Mesenchymal stem cell (in vitro differentiated cells and primary cell): ENCODE measurements at regions not wholly inside any gene's neighbourhood (a gene's known extent, or its start where the extent isn't known, plus 50 kb on each side); places are given as distances from the start of the nearest gene placed in this dataset.

ENCODE experiments used
- DNase-seq: peaks from one replicate; pipeline ENCODE4 v3.0.0-alpha.2; 2013
- H2AFZ ChIP-seq: one replicate; pipeline ENCODE4 v1.6.1; 2013; ENCODE audit warnings: low read depth, mild to moderate bottlenecking, control low read depth, inconsistent platforms, low read length, moderate library complexity
- H2AK5ac ChIP-seq: 2 replicates; pipeline ENCODE4 v1.6.1; 2013; ENCODE audit warnings: low read length, moderate library complexity, mild to moderate bottlenecking, inconsistent platforms; ENCODE audit not compliant: severe bottlenecking
- H2BK120ac ChIP-seq: one replicate; pipeline ENCODE4 v1.6.1; 2013; ENCODE audit warnings: low read depth, mild to moderate bottlenecking, inconsistent platforms, low read length, moderate library complexity
- H2BK12ac ChIP-seq, 2 experiments: one replicate each; pipeline ENCODE4 v1.6.1; 2013; ENCODE audit warnings: inconsistent platforms in 2 of 2, low read length in 2 of 2, mild to moderate bottlenecking in 2 of 2, moderate library complexity in 2 of 2, control low read depth in 1 of 2
- H2BK15ac ChIP-seq: one replicate; pipeline ENCODE4 v1.6.1; 2013; ENCODE audit warnings: mild to moderate bottlenecking, low read depth, inconsistent platforms; ENCODE audit not compliant: poor library complexity, severe bottlenecking
- H2BK5ac ChIP-seq: 2 replicates; pipeline ENCODE4 v1.6.1; 2013; ENCODE audit warnings: low read depth, mild to moderate bottlenecking, low read length, control low read depth, inconsistent platforms; ENCODE audit not compliant: poor library complexity, severe bottlenecking
- H3K14ac ChIP-seq, 2 experiments: one replicate each; pipeline ENCODE4 v1.6.1; 2013; ENCODE audit warnings: inconsistent platforms in 2 of 2, low read length in 2 of 2, control low read depth in 1 of 2, mild to moderate bottlenecking in 1 of 2, moderate library complexity in 1 of 2
- H3K18ac ChIP-seq, 2 experiments: one replicate each; pipeline ENCODE4 v1.6.1; 2013; ENCODE audit warnings: inconsistent platforms in 2 of 2, low read length in 2 of 2, control low read depth in 1 of 2, low read depth in 1 of 2, mild to moderate bottlenecking in 1 of 2
- H3K23ac ChIP-seq, 2 experiments: one replicate each; pipeline ENCODE4 v1.6.1; 2013; ENCODE audit warnings: inconsistent platforms in 2 of 2, low read length in 2 of 2, mild to moderate bottlenecking in 2 of 2, moderate library complexity in 2 of 2, control low read depth in 1 of 2
- H3K27ac ChIP-seq: 2 replicates; pipeline ENCODE4 v1.5.1; 2013; ENCODE audit warnings: mild to moderate bottlenecking, moderate library complexity, low read length, control low read depth, inconsistent platforms; ENCODE audit not compliant: poor library complexity, severe bottlenecking
- H3K27me3 ChIP-seq, 2 experiments: 2 replicates each; pipeline versions ENCODE4 v1.6.1 to v1.7.0; 2013; ENCODE audit warnings: low read length in 2 of 2, mild to moderate bottlenecking in 2 of 2, moderate library complexity in 2 of 2, control low read depth in 1 of 2, inconsistent platforms in 1 of 2; ENCODE audit not compliant: control insufficient read depth in 1 of 2, insufficient read depth in 1 of 2
- H3K36me3 ChIP-seq, 2 experiments: 2 replicates each; pipeline versions ENCODE4 v1.6.1 to v1.7.0; 2013; ENCODE audit warnings: low read length in 2 of 2, control low read depth in 1 of 2, inconsistent platforms in 1 of 2, low read depth in 1 of 2, mild to moderate bottlenecking in 1 of 2; ENCODE audit not compliant: insufficient read depth in 2 of 2, control insufficient read depth in 1 of 2
- H3K4ac ChIP-seq, 2 experiments: one replicate each; pipeline ENCODE4 v1.6.1; 2013; ENCODE audit warnings: inconsistent platforms in 2 of 2, low read length in 2 of 2, mild to moderate bottlenecking in 2 of 2, moderate library complexity in 2 of 2, control low read depth in 1 of 2, low read depth in 1 of 2
- H3K4me1 ChIP-seq: 2 replicates; pipeline ENCODE4 v1.6.1; 2013; ENCODE audit warnings: low read depth, low read length, control low read depth; ENCODE audit not compliant: control insufficient read depth, insufficient read depth
- H3K4me2 ChIP-seq: 2 replicates; pipeline ENCODE4 v1.6.1; 2013; ENCODE audit warnings: low read length, mild to moderate bottlenecking, inconsistent platforms; ENCODE audit not compliant: poor library complexity, severe bottlenecking
- H3K4me3 ChIP-seq, 2 experiments: 2 replicates each; pipeline versions ENCODE4 v1.5.1 to v1.7.0; 2013; ENCODE audit warnings: low read length in 2 of 2, mild to moderate bottlenecking in 2 of 2, control low read depth in 1 of 2, low read depth in 1 of 2; ENCODE audit not compliant: insufficient read depth in 1 of 2
- H3K79me1 ChIP-seq: replicated peaks from 2 replicates; pipeline ENCODE4 v1.6.1; 2013; ENCODE audit warnings: mild to moderate bottlenecking, control low read depth, low read length, inconsistent platforms; ENCODE audit not compliant: poor library complexity, severe bottlenecking
- H3K9ac ChIP-seq: 2 replicates; pipeline ENCODE4 v1.7.0; 2013; ENCODE audit warnings: mild to moderate bottlenecking, low read length, moderate library complexity
- H3K9me3 ChIP-seq: 2 replicates; pipeline ENCODE4 v1.7.0; 2013; ENCODE audit warnings: mild to moderate bottlenecking, low read length; ENCODE audit not compliant: control insufficient read depth
- H4K8ac ChIP-seq: one replicate; pipeline ENCODE4 v1.6.1; 2013; ENCODE audit warnings: inconsistent platforms, mild to moderate bottlenecking, low read length, moderate library complexity
- H4K91ac ChIP-seq: one replicate; pipeline ENCODE4 v1.6.1; 2013; ENCODE audit warnings: mild to moderate bottlenecking, low read length, inconsistent platforms
- WGBS: methylation state at CpG from one replicate; pipeline ENCODE4 v1.1.7; 2013; ENCODE audit warnings: mixed read lengths; 5-methylcytosine and 5-hydroxymethylcytosine counted together

DNA sequence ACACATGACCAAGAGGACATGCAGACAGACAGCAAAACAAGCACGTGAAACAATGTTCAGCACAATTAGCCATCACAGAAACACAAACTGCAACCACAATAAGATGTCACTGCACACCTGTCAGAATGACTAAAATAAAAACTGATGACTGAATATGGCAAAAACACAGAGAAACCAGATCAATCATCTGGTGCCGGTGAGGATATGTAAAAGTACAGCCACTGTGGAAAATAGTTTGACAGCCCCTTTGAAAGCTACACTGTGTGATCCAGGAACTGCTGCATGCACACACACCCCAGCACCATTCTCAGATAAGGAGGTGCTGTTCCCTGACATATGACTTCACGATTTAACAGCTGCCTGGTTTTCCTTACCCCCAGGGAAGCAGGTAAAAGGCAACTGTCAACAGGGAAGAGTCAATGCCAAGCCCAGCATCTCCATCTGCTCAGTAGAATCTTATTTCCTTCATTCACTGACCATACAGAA lies 238.1 kb upstream of the HSFY2 start:
- Histone ChIP-seq H4K8ac (no peak overlapping the region), H2BK12ac (no peak overlapping the region), H3K9me3 (no peaks in the 10 kb centered on the region), H4K91ac (no peak overlapping the region), H3K18ac (no peak overlapping the region), H2AFZ (no peak overlapping the region), H3K36me3 (no peaks in the 10 kb centered on the region), H2BK120ac (no peak overlapping the region), H3K9ac (no peak overlapping the region), H3K4ac (no peak overlapping the region), H3K14ac (no peak overlapping the region), H3K23ac (no peak overlapping the region), H3K4me2 (no peak overlapping the region), H3K4me3 (no peak overlapping the region), H2BK15ac (no peak overlapping the region), H2BK5ac (no peak overlapping the region), H3K79me1 (no peaks in the 10 kb centered on the region), H3K4me1 (no peaks in the 10 kb centered on the region), H3K27ac (no peak overlapping the region), H2AK5ac (no peak overlapping the region), H3K27me3 (no peaks in the 10 kb centered on the region)
- 74% methylated on average over 3 of the region's 3 CpGs for WGBS
- no peak for DNase-seq

- Histone ChIP-seq H2AFZ (no peak overlapping the region), H2BK120ac (no peak overlapping the region), H2BK12ac (no peak overlapping the region), H3K9ac (no peak overlapping the region), H3K36me3 (no peaks in the 10 kb centered on the region), H3K27ac (no peak overlapping the region), H3K23ac (no peak overlapping the region), H3K4me3 (no peak overlapping the region), H4K91ac (no peak overlapping the region), H2BK15ac (no peak overlapping the region), H3K4me1 (no peaks in the 10 kb centered on the region), H4K8ac (no peak overlapping the region), H3K79me1 (no peaks in the 10 kb centered on the region), H2BK5ac (no peak overlapping the region), H3K4me2 (no peak overlapping the region), H3K9me3 (no peaks in the 10 kb centered on the region), H3K27me3 (no peaks in the 10 kb centered on the region), H3K18ac (no peak overlapping the region), H3K14ac (no peak overlapping the region), H3K4ac (no peak overlapping the region), H2AK5ac (no peak overlapping the region)
- no peak for DNase-seq
- 75% methylated on average over 2 of the region's 2 CpGs for WGBS
Measured at GRCh38 chrY:19006234-19006633, 232.7 kb upstream of the HSFY2 start.

GRCh38 chrY:19005579-19005978 lies 232.0 kb upstream of the HSFY2 start:
- H2BK15ac ChIP-seq: no peak overlapping the region
- no peak overlapping the region for H2AFZ ChIP-seq
- no peak overlapping the region for H3K4me2 ChIP-seq
- no peak overlapping the region for H2BK12ac ChIP-seq
- DNase-seq: no peak
- no peak overlapping the region for H4K8ac ChIP-seq
- no peaks in the 10 kb centered on the region for H3K79me1 ChIP-seq
- WGBS: 59% methylated on average over 5 of the region's 7 CpGs
- H3K18ac ChIP-seq: no peak overlapping the region
- H2AK5ac ChIP-seq: no peak overlapping the region
- H3K4ac ChIP-seq: no peak overlapping the region
- no peak overlapping the region for H3K4me3 ChIP-seq
- no peak overlapping the region for H3K14ac ChIP-seq
- H3K9ac ChIP-seq: no peak overlapping the region
- no peaks in the 10 kb centered on the region for H3K9me3 ChIP-seq
- H2BK5ac ChIP-seq: no peak overlapping the region
- no peak overlapping the region for H4K91ac ChIP-seq
- no peaks in the 10 kb centered on the region for H3K36me3 ChIP-seq
- H3K27me3 ChIP-seq: no peaks in the 10 kb centered on the region
- no peak overlapping the region for H3K23ac ChIP-seq
- H3K4me1 ChIP-seq: no peaks in the 10 kb centered on the region
- no peak overlapping the region for H3K27ac ChIP-seq
- no peak overlapping the region for H2BK120ac ChIP-seq

DNA sequence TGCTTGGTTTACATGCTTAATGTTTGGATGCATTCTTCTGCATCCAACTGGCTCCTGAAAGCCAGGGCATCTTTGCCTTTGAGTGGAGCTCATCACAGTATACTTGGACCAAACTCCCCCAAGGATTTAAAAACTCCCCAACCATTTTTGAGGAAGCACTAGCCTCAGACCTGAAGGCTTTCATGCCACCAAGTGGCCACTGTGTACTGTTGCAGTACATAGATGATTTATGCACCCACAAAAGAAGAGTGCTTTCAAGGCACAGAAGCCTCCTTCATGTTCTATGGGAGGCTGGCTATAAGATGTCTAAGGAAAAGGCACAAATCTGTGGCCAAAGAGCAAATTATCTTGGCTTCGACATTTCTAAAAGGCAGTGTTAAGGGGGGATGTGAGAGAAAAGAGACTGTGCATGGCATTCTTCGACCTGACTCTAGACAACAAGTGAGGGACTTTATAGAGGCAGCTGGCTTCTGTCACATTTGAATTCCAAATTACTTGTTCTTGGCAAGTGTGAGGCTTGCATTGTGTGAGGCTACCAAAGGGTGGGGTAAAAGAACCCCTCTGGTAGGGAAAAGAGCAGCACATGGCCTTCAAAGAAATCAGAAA lies 224.2 kb upstream of the HSFY2 start:
- no peaks in the 10 kb centered on the region for H3K9me3 ChIP-seq
- no peak overlapping the region for H3K23ac ChIP-seq
- H3K9ac ChIP-seq: no peak overlapping the region
- no peak overlapping the region for H3K18ac ChIP-seq
- H2BK5ac ChIP-seq: no peak overlapping the region
- no peak overlapping the region for H3K27ac ChIP-seq
- DNase-seq: no peak
- H3K4me3 ChIP-seq: no peak overlapping the region
- no peak overlapping the region for H3K14ac ChIP-seq
- H2BK15ac ChIP-seq: no peak overlapping the region
- WGBS: 67% methylated on average over 2 of the region's 2 CpGs
- H2BK120ac ChIP-seq: no peak overlapping the region
- H3K36me3 ChIP-seq: no peaks in the 10 kb centered on the region
- no peaks in the 10 kb centered on the region for H3K27me3 ChIP-seq
- no peak overlapping the region for H4K91ac ChIP-seq
- H3K4me2 ChIP-seq: no peak overlapping the region
- H3K4ac ChIP-seq: no peak overlapping the region
- no peak overlapping the region for H4K8ac ChIP-seq
- H3K4me1 ChIP-seq: no peaks in the 10 kb centered on the region
- H2AK5ac ChIP-seq: no peak overlapping the region
- H2AFZ ChIP-seq: no peak overlapping the region
- H3K79me1 ChIP-seq: no peaks in the 10 kb centered on the region
- no peak overlapping the region for H2BK12ac ChIP-seq
